K562 (cell line): ENCODE measurements at regions not wholly inside any gene's neighbourhood (a gene's known extent, or its start where the extent isn't known, plus 50 kb on each side); places are given as distances from the start of the nearest gene placed in this dataset.
A peak's percentile ranks its signal among the peaks of the same experiment; 100 is the strongest.

Experiments used
- ATAC-seq: fragments of 200-7000 bp; cut with Tn5 transposase; 3 replicates; pipeline ENCODE4 v1.9.1; 2020; ENCODE audit warnings: moderate library complexity
- BruUV-seq: library from RNA; stranded (reverse); fragments of 400-500 nt; replicated peaks from 2 replicates; lab custom pipeline; 2021; lab: Mats Ljungman, UMichigan
- CTCF ChIA-PET: fragments of 300-600 bp; formaldehyde crosslinking; extraction: SDS; loops from one replicate; lab custom pipeline; 2021; ENCODE audit warnings: low intra/inter-chr PET ratio; lab: Yijun Ruan, JAX
- POLR2A ChIA-PET: fragments of 300-600, 350-650 bp; sonication (Branson Sonifier 250); formaldehyde crosslinking; extraction: SDS; loops from one replicate; lab custom pipeline; 2021; ENCODE audit warnings: antibody characterized with exemption, inconsistent platforms; lab: Yijun Ruan, JAX
- DNase-seq, 4 experiments: peaks; one replicate each; pipeline versions ENCODE4 v3.0.0 to v3.0.0-alpha.2; 2011 to 2018; ENCODE audit warnings: low spot score in 3 of 4, mixed read lengths in 3 of 4; ENCODE audit errors: extremely low read depth in 1 of 4
- FAIRE-seq: peaks from 2 replicates; lab custom pipeline; 2011; peaks lifted over from hg19 to GRCh38; lab: Jason Lieb, UNC
- H2AFZ ChIP-seq: 2 replicates; pipeline ENCODE4 v1.6.0; 2011; ENCODE audit warnings: low read depth, low read length, control low read depth, inconsistent platforms
- H3K27ac ChIP-seq: fragments of 200-600 bp; 3 replicates; pipeline ENCODE4 v1.8.0; 2011; ENCODE audit warnings: low read depth, mild to moderate bottlenecking, control low read depth, inconsistent platforms, low read length, moderate library complexity, mixed read lengths; ENCODE audit errors: extremely low read depth
- H3K27me3 ChIP-seq, 2 experiments: fragments of 300-600 bp in 1 of 2; 2 replicates in 1 of 2; 3 replicates in 1 of 2; pipeline versions ENCODE4 v1.6.0 to v1.8.0; 2011; ENCODE audit warnings: inconsistent platforms in 2 of 2, low read length in 2 of 2, mild to moderate bottlenecking in 1 of 2, mixed read lengths in 1 of 2, moderate library complexity in 1 of 2; ENCODE audit not compliant: control insufficient read depth in 2 of 2, insufficient read depth in 2 of 2
- H3K36me3 ChIP-seq: fragments of 300-600 bp; 3 replicates; pipeline ENCODE4 v1.8.0; 2011; ENCODE audit warnings: mild to moderate bottlenecking, low read length, inconsistent platforms; ENCODE audit not compliant: control insufficient read depth, insufficient read depth
- H3K4me1 ChIP-seq, 2 experiments: fragments of 200-600 bp in 1 of 2; replicated peaks in 1 of 2; 2 replicates in 1 of 2; 3 replicates in 1 of 2; pipeline versions ENCODE4 v1.5.1 to v1.8.0; 2011; ENCODE audit warnings: inconsistent platforms in 2 of 2, low read length in 2 of 2, mild to moderate bottlenecking in 1 of 2, mixed read lengths in 1 of 2, moderate library complexity in 1 of 2; ENCODE audit not compliant: control insufficient read depth in 2 of 2, insufficient read depth in 2 of 2
- H3K4me2 ChIP-seq: 2 replicates; pipeline ENCODE4 v1.6.1; 2011; ENCODE audit warnings: low read length, control low read depth, inconsistent platforms, mixed read lengths; ENCODE audit not compliant: insufficient read depth
- H3K4me3 ChIP-seq: fragments of 200-600 bp; sonication (generic), shearing (Covaris generic); 2 replicates; pipeline ENCODE4 v1.5.1; 2016; ENCODE audit warnings: control low read depth, inconsistent platforms
- H3K79me2 ChIP-seq: fragments of 200-600 bp; 3 replicates; pipeline ENCODE4 v1.8.0; 2011; ENCODE audit warnings: low read length, inconsistent platforms; ENCODE audit not compliant: control insufficient read depth, insufficient read depth
- H3K9ac ChIP-seq, 2 experiments: 2 replicates each; pipeline versions ENCODE4 v1.6.0 to v1.6.1; 2011; ENCODE audit warnings: low read depth in 2 of 2, low read length in 2 of 2, control low read depth in 1 of 2, inconsistent platforms in 1 of 2, mild to moderate bottlenecking in 1 of 2, mixed read lengths in 1 of 2; ENCODE audit not compliant: insufficient read depth in 1 of 2
- H3K9me1 ChIP-seq: one replicate; pipeline ENCODE4 v1.6.0; 2011; ENCODE audit warnings: inconsistent platforms, mild to moderate bottlenecking, low read length, moderate library complexity; ENCODE audit not compliant: control insufficient read depth, insufficient read depth
- H3K9me3 ChIP-seq: replicated peaks from 2 replicates; pipeline ENCODE4 v1.5.1; 2011; ENCODE audit warnings: low read depth, low read length, inconsistent platforms; ENCODE audit not compliant: control insufficient read depth, insufficient read depth
- H4K20me1 ChIP-seq: replicated peaks from 2 replicates; pipeline ENCODE4 v1.6.1; 2011; ENCODE audit warnings: low read length, inconsistent platforms, mixed read lengths; ENCODE audit not compliant: control insufficient read depth, insufficient read depth
- BCL6 ChIP-seq: fragments of 250-450 bp; sonication (Bioruptor Pico); IDR thresholded peaks from 2 replicates; pipeline ENCODE4 v1.4.0; 2020
- CBFA2T2 ChIP-seq: fragments of 450-650 bp; conservative IDR thresholded peaks from 2 replicates; pipeline ENCODE4 v1.6.1; 2017; ENCODE audit warnings: mild to moderate bottlenecking
- CHD2 ChIP-seq: IDR thresholded peaks from 2 replicates; pipeline ENCODE4 v1.6.1; 2011; ENCODE audit warnings: low read depth, low read length
- EGR1 ChIP-seq: fragments of 450-650 bp; conservative IDR thresholded peaks from 2 replicates; pipeline ENCODE4 v1.6.1; 2017; ENCODE audit warnings: mild to moderate bottlenecking
- FOSL1 ChIP-seq: fragments of 200-800 bp; sonication (Bioruptor generic); conservative IDR thresholded peaks from 2 replicates; pipeline ENCODE4 v1.6.1; 2016; ENCODE audit warnings: missing genetic modification characterization, missing compliant biosample characterization
- FOXM1 ChIP-seq, 2 experiments: fragments of 450-650 bp in 1 of 2; sonication (generic) in 1 of 2; formaldehyde crosslinking in 1 of 2; IDR thresholded peaks; 2 replicates each; pipeline versions ENCODE4 v1.6.1 to v1.9.0; 2017 to 2022; ENCODE audit warnings: low read depth in 2 of 2, mild to moderate bottlenecking in 2 of 2, missing genetic modification reagents in 1 of 2, moderate library complexity in 1 of 2
- FOXO4 ChIP-seq: fragments of 450-650 bp; formaldehyde crosslinking; IDR thresholded peaks from 2 replicates; pipeline ENCODE4 v1.4.0; 2020; ENCODE audit warnings: mild to moderate bottlenecking, moderate library complexity
- JUND ChIP-seq, 2 experiments: IDR thresholded peaks; 2 replicates in 1 of 2; 3 replicates in 1 of 2; pipeline ENCODE4 v1.6.1; 2011; ENCODE audit warnings: borderline replicate concordance in 2 of 2, low read depth in 2 of 2, low read length in 2 of 2, improper control_type of control experiment in 1 of 2, missing biosample characterization in 1 of 2, missing genetic modification characterization in 1 of 2, missing genetic modification reagents in 1 of 2
- OTX1 ChIP-seq: fragments of 450-650 bp; formaldehyde crosslinking; IDR thresholded peaks from 2 replicates; pipeline ENCODE4 v1.4.0; 2022; ENCODE audit warnings: mild to moderate bottlenecking
- PTTG1 ChIP-seq: fragments of 450-650 bp; IDR thresholded peaks from 2 replicates; pipeline ENCODE4 v1.6.1; 2016; ENCODE audit warnings: low read depth, mild to moderate bottlenecking, missing genetic modification characterization, missing compliant biosample characterization
- SETDB1 ChIP-seq: IDR thresholded peaks from one replicate; pipeline ENCODE4 v1.6.1; 2012; ENCODE audit warnings: low read length, control low read depth, inconsistent platforms
- TEAD4 ChIP-seq, 2 experiments: sonication (generic) in 1 of 2; formaldehyde crosslinking in 1 of 2; IDR thresholded peaks; 2 replicates each; pipeline versions ENCODE4 v1.6.1 to v1.8.0; 2012 to 2022; ENCODE audit warnings: borderline replicate concordance in 1 of 2, inconsistent platforms in 1 of 2, low read length in 1 of 2, mild to moderate bottlenecking in 1 of 2, missing genetic modification reagents in 1 of 2
- TSC22D4 ChIP-seq: fragments of 450-650 bp; IDR thresholded peaks from 2 replicates; pipeline ENCODE4 v1.6.1; 2016; ENCODE audit warnings: missing genetic modification characterization, missing biosample characterization, control low read depth
- WGBS: fragments of 100-300 bp; shearing (Covaris generic); methylation state at CpG from one replicate; pipeline ENCODE4 v1.1.6; 2016; ENCODE audit warnings: low coverage, mixed read lengths; ENCODE audit not compliant: insufficient coverage; ENCODE audit errors: missing lambda C conversion rate; 5-methylcytosine and 5-hydroxymethylcytosine counted together
- in situ Hi-C: fragments of 300-500 bp; cut with MboI; formaldehyde crosslinking; loops from 4 replicates; pipeline ENCODE4 v1.15.0; 2018; ENCODE audit warnings: inconsistent platforms, mixed read lengths
- intact Hi-C: fragments of 100-400 bp; cut with micrococcal nuclease; formaldehyde crosslinking; loops from 2 replicates; pipeline ENCODE4 v1.14.2; 2022
- TF ChIP-seq, protein P1 (sequence below): fragments of 450-650 bp; conservative IDR thresholded peaks from 2 replicates; pipeline ENCODE4 v1.6.1; 2016; ENCODE audit warnings: missing genetic modification characterization, low read depth, mild to moderate bottlenecking, control low read depth, missing compliant biosample characterization
- TF ChIP-seq, protein P2 (sequence below): fragments of 200-800 bp; sonication (Bioruptor generic); IDR thresholded peaks from 2 replicates; pipeline ENCODE4 v1.6.1; 2017; ENCODE audit warnings: missing genetic modification characterization, missing compliant biosample characterization

GRCh38 chr3:178246004-178246403, 290.2 kb upstream of the KCNMB2 start (continued):
- no peak for TF ChIP-seq FOXM1 (IDR thresholded peaks at IDR 0.05; ENCODE audit: low read depth)
- no peak for TF ChIP-seq FOXM1 (CRISPR knock-in tag; IDR thresholded peaks at IDR 0.05; ENCODE audit: low read depth)
- no peak for TF ChIP-seq PTTG1 (tag)

GRCh38 chr3:178255315-178255714, 280.9 kb upstream of the KCNMB2 start:
- Histone ChIP-seq H3K9me3 (no peaks in the 10 kb centered on the region), H3K4me3 (no peak overlapping the region), H2AFZ (peak overlapping the region; percentile 43), H3K4me1 (peaks cover 0 to 11% of the 10 kb centered on the region in 2 experiments; a peak in 2 of 5 replicates), H3K27ac (no peak overlapping the region), H3K9me1 (no peaks in the 10 kb centered on the region), H3K79me2 (no peaks in the 10 kb centered on the region), H4K20me1 (no peaks in the 10 kb centered on the region), H3K36me3 (no peaks in the 10 kb centered on the region), H3K9ac (no peak overlapping the region), H3K27me3 (no peaks in the 10 kb centered on the region), H3K4me2 (no peak overlapping the region)
- 38% methylated on average over 2 of the region's 2 CpGs for WGBS
- no peak for FAIRE-seq
- no peak for ATAC-seq
- in situ Hi-C loops: no loop called here
- no peak for DNase-seq
- ChIA-PET POLR2A (no interaction called here), CTCF (no interaction called here)
- no TSS peak for BruUV-seq
- intact Hi-C loops: no loop called here
- TF ChIP-seq CBFA2T2: no peak
- no peak for TF ChIP-seq TSC22D4 (tag)
- TF ChIP-seq JUND (IDR thresholded peaks at IDR 0.05; ENCODE audit: borderline replicate concordance, low read depth, low read length): peak; percentile 14; the same call in 1 of the 2 replicates
- TF ChIP-seq JUND (tag; IDR thresholded peaks at IDR 0.05; ENCODE audit: borderline replicate concordance, low read depth, low read length): peak; percentile 12; the same call in 1 of the 3 replicates
- TF ChIP-seq, protein P1, sequence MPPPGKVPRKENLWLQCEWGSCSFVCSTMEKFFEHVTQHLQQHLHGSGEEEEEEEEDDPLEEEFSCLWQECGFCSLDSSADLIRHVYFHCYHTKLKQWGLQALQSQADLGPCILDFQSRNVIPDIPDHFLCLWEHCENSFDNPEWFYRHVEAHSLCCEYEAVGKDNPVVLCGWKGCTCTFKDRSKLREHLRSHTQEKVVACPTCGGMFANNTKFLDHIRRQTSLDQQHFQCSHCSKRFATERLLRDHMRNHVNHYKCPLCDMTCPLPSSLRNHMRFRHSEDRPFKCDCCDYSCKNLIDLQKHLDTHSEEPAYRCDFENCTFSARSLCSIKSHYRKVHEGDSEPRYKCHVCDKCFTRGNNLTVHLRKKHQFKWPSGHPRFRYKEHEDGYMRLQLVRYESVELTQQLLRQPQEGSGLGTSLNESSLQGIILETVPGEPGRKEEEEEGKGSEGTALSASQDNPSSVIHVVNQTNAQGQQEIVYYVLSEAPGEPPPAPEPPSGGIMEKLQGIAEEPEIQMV (tag): no peak
- TF ChIP-seq CHD2: no peak
- no peak for TF ChIP-seq FOXO4 (CRISPR knock-in tag)
- TF ChIP-seq OTX1 (CRISPR knock-in tag): no peak
- TF ChIP-seq, protein P2, sequence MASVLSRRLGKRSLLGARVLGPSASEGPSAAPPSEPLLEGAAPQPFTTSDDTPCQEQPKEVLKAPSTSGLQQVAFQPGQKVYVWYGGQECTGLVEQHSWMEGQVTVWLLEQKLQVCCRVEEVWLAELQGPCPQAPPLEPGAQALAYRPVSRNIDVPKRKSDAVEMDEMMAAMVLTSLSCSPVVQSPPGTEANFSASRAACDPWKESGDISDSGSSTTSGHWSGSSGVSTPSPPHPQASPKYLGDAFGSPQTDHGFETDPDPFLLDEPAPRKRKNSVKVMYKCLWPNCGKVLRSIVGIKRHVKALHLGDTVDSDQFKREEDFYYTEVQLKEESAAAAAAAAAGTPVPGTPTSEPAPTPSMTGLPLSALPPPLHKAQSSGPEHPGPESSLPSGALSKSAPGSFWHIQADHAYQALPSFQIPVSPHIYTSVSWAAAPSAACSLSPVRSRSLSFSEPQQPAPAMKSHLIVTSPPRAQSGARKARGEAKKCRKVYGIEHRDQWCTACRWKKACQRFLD (CRISPR knock-in tag): no peak
- no peak for TF ChIP-seq BCL6
- TF ChIP-seq EGR1: no peak
- no peak for TF ChIP-seq TEAD4 (IDR thresholded peaks at IDR 0.05; ENCODE audit: low read length)
- no peak for TF ChIP-seq TEAD4 (CRISPR knock-in tag; IDR thresholded peaks at IDR 0.05; ENCODE audit: borderline replicate concordance)
- TF ChIP-seq FOSL1 (tag): peak; percentile 58; the same call in 1 of the 2 replicates
- no peak for TF ChIP-seq SETDB1
